Osteocyte (in vitro differentiated cells): ENCODE measurements at regions not wholly inside any gene's neighbourhood (a gene's known extent, or its start where the extent isn't known, plus 50 kb on each side); places are given as distances from the start of the nearest gene placed in this dataset.

Experiments
- DNase-seq: peaks from one replicate; pipeline ENCODE4 v3.0.0; 2021; ENCODE audit warnings: mixed read lengths; ENCODE audit not compliant: unreplicated experiment; ENCODE audit errors: extremely low spot score
- H3K27ac Mint-ChIP-seq: one replicate; pipeline ENCODE4 v1.8.0; 2021; ENCODE audit warnings: mild to moderate bottlenecking, mixed read lengths; ENCODE audit not compliant: unreplicated experiment
- H3K27me3 Mint-ChIP-seq: one replicate; pipeline ENCODE4 v1.8.0; 2021; ENCODE audit warnings: mixed read lengths; ENCODE audit not compliant: unreplicated experiment
- H3K36me3 Mint-ChIP-seq: one replicate; pipeline ENCODE4 v1.8.0; 2021; ENCODE audit warnings: mixed read lengths; ENCODE audit not compliant: unreplicated experiment
- H3K4me1 Mint-ChIP-seq: one replicate; pipeline ENCODE4 v1.8.0; 2021; ENCODE audit warnings: mixed read lengths; ENCODE audit not compliant: unreplicated experiment
- H3K4me3 Mint-ChIP-seq: one replicate; pipeline ENCODE4 v1.8.0; 2021; ENCODE audit warnings: mild to moderate bottlenecking, moderate library complexity, mixed read lengths; ENCODE audit not compliant: unreplicated experiment
- H3K9me3 Mint-ChIP-seq: one replicate; pipeline ENCODE4 v1.8.0; 2021; ENCODE audit warnings: mixed read lengths; ENCODE audit not compliant: unreplicated experiment
- CTCF ChIP-seq: fragments of 200-600 bp; sonication (generic); IDR thresholded peaks from 2 replicates; pipeline ENCODE4 v1.5.0; 2021; ENCODE audit warnings: antibody characterized with exemption, mild to moderate bottlenecking, moderate library complexity

- Mint-ChIP-seq H3K4me3 (no peak overlapping the region), H3K27me3 (no peaks in the 10 kb centered on the region), H3K27ac (no peak overlapping the region), H3K9me3 (no peaks in the 10 kb centered on the region), H3K4me1 (no peaks in the 10 kb centered on the region), H3K36me3 (no peaks in the 10 kb centered on the region)
- no peak for DNase-seq
- no peak for TF ChIP-seq CTCF
These were observed 280.3 kb upstream of the HS6ST1 start for GRCh38 chr2:128598862-128599441.

- Mint-ChIP-seq H3K4me3 (no peak overlapping the region), H3K27me3 (no peaks in the 10 kb centered on the region), H3K36me3 (no peaks in the 10 kb centered on the region), H3K9me3 (no peaks in the 10 kb centered on the region), H3K4me1 (no peaks in the 10 kb centered on the region), H3K27ac (no peak overlapping the region)
- DNase-seq: no peak
- no peak for TF ChIP-seq CTCF
These were observed 281.0 kb upstream of the HS6ST1 start for GRCh38 chr2:128599700-128600099.

DNA sequence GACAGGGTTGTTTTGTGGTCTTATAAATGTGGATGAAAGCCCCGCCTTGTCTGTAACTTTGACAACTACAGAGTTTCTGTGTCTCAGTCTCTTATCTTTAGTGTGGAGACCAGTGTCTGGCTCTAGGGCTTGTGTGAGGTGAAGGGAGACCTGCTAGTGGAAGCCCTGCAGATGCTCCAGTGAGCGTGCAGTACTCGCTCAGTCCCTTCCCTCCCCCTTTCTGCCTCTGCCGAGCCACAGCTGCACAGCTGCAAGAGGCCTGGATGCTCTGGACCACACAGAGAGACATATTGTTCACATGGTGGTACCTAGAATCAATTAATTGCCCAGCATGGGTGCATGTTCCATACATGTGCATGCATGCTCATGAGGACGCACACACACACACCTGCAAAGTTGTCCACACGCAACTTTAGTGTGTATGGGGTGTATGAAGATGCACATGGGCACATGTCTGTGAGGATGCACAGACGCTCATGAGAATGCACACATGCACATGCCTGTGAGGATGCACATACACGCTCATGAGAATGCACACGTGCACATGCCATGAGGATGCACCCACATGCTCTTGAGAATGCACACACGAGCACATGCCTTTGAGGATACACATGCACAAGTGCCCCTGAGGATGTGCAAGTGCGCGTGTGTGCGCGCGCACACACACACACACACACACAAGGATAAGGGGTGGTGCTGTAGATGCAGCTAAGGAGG lies 282.1 kb upstream of the HS6ST1 start:
- Mint-ChIP-seq H3K4me3 (no peak overlapping the region), H3K9me3 (no peaks in the 10 kb centered on the region), H3K4me1 (no peaks in the 10 kb centered on the region), H3K27me3 (no peaks in the 10 kb centered on the region), H3K36me3 (no peaks in the 10 kb centered on the region), H3K27ac (no peak overlapping the region)
- no peak for DNase-seq
- TF ChIP-seq CTCF: no peak

GRCh38 chr2:128601298-128602037 lies 282.8 kb upstream of the HS6ST1 start:
- H3K9me3 Mint-ChIP-seq: no peaks in the 10 kb centered on the region
- no peak overlapping the region for H3K27ac Mint-ChIP-seq

More at GRCh38 chr2:128601298-128602037, 282.8 kb upstream of the HS6ST1 start:
- H3K4me3 Mint-ChIP-seq: no peak overlapping the region
- no peaks in the 10 kb centered on the region for H3K36me3 Mint-ChIP-seq
- TF ChIP-seq CTCF: no peak
- no peaks in the 10 kb centered on the region for H3K4me1 Mint-ChIP-seq
- no peak for DNase-seq
- H3K27me3 Mint-ChIP-seq: no peaks in the 10 kb centered on the region
